HG03558 (cell line): ENCODE measurements at regions not wholly inside any gene's neighbourhood (a gene's known extent, or its start where the extent isn't known, plus 50 kb on each side); places are given as distances from the start of the nearest gene placed in this dataset.

ENCODE experiments used
- ATAC-seq: cut with Tn5 transposase; IDR thresholded peaks from one replicate; pipeline ENCODE4 v1.9.1; 2021; ENCODE audit warnings: moderate number of reproducible peaks; ENCODE audit not compliant: unreplicated experiment; ENCODE audit errors: extremely low read depth

DNA sequence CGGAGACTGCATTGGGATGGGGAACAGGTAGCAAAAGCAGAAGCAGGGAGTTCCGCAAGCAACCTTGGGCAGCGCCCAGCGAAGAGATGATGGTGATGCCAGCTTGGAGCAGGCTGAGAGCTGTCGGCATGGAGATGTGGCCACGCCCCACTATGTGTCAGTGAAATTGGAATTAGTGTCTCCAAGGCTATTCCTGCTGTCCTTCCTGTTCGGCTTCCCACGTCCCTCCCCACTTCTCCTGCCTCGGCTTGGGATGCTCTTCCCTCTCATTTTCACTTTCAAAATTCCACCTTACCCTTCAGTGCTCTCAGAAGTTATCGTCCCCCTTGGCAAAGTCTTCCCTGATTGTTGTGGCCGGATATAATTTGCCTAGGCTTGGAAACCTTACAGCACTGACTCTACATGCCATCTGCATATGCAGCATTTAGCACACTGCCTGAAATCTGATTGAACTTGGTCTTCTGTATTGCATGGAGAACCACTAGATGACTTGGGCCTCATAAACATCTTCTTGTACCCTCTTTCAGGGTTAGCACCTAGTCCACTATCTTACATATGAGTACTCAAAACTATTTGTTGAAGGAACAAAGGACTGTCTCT lies 270.7 kb upstream of the RUNX1 start:
- no peak for ATAC-seq

DNA sequence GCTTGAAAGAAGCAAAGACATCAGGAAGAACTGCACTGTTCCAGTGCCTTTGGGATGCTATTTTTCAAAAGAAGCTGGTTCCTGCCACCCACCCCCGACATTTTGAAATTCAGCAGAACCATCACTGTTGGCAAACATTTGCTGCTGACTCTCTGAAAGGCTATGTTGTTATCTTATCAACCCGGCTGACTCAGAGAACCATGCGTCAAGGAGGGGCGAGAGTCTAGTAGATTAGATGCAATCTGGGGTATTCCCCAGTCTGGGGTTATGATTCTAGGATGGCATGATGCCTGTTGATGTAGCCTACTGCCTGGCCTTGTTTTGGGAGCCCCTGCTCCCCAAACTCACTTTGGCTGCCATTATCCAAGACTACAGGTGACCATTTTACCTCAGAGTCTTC lies 267.8 kb upstream of the RUNX1 start:
- no peak for ATAC-seq

DNA sequence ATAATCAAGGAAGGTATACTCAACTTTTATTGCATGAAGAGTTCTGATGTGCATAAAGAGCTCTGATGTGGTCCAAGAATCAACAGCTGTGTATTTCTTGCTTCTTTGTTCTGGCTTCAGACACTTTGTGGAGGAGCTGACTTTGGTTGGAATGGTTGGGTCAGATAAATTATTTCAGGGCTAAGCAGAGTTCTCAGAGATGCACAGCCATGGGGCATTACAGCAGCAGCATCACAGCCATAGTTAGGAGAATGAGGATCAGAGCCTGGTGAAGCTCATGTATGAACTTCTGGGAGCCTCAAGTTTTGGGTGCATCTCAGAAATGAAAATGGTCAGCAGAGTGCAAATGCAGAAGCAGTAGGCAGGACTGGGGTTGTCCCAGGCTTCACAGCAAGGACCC lies 267.4 kb upstream of the RUNX1 start:
- no peak for ATAC-seq

DNA sequence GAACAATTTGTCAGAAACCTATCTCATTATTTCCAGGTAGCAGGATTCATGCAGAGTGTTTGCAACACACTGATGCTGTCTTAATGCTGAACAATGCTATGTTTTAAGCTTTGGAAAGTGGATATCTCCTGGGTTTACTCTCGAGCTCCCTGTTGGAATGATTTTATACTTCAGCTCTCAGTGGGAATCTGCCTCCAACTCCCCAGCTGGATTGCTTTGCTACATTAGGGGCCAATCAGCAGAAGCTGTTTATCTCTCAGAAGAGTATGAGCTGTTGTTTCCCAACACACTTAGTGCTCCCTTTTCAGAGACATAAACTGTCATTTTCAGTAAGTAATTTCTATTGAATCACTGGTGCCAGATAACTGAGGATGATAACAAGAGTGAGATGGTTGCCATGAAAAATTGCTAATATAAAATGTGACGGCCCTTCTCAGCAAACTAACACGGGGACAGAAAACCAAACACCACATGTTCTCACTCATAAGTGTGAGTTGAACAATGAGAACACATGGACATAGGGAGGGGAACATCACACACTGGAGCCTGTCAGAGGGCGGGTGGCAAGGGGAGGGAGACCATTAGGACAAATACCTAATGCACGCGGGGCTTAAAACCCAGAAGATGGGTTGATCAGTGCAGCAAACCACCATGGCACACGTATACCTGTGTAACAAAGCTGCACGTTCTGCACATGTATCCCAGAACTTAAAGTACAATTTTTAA lies 265.9 kb upstream of the RUNX1 start:
- no peak for ATAC-seq

DNA sequence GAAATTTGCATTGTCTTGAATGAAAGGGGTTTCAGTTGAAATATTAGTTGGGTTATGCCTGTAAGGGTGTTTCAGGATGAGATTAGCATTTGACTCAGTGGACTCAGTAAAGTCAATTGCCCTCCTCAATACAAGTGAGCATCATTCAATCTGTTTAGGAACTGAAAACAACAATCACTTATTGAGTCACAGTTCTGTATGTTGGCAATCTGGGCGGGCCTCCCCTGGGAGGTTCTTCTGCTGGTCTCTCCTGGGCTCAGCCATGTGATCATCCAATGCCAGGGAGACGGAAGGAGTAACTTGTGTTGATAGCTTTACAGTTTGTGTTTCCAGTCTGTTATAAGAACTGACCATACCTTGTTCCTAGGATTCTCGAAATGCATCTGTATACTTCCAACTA lies 262.9 kb upstream of the RUNX1 start:
- no peak for ATAC-seq

DNA sequence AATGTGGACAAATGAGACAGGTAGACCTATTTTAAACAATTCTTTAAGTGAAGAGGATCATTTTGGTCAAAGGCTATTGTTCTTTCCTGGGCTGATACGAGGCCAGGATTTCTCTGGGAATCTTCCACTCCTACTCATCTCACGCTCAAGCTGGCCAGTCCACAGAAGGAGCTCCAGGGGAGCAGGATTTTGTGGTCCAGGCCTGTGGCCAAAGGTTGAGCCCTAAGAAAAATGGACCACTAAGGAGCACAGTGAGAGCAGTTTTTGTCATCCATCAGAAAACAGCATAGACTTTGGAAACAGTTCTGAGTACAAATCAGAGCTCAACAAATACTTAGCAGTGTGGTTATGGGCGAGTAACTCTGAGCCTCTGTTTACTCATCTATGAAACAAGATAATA lies 260.2 kb upstream of the RUNX1 start:
- ATAC-seq, result no peak

DNA sequence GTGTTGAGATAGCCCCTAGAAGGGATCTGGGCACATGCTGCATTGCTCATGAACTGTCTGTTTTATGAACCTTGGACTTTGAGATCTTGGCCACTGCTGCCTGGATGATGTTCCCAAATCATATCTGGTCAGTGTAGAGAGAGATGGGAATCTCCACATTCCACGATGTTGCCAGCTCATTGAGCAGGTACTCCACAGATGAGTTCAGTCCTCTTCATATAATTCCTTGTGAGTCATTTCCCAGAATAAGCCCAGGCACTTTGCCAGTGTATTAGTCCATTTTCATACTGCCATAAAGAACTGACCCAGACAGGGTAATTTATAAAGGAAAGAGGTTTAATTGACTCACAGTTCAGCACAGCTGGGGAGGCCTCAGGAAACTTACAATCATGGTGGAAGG lies 254.0 kb upstream of the RUNX1 start:
- no peak for ATAC-seq

DNA sequence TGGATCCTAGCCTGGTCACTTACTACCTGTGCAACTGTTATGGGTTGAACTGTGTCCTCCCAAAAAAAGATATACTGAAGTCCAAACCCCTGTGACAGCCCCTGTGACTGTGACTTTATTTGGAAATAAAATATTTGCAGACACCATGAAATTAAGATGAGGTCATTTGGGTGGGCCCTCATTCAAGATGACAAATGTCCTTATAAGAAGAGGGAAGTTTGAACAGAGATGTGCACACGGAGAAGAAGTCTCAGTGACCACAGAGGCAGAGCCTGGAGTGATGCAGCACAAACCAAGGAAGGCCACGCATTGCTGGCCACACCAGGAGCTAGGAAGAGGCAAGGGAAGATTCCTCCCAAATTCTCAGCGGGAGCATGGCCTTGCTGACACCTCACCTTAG lies 249.7 kb upstream of the RUNX1 start:
- ATAC-seq, result no peak

DNA sequence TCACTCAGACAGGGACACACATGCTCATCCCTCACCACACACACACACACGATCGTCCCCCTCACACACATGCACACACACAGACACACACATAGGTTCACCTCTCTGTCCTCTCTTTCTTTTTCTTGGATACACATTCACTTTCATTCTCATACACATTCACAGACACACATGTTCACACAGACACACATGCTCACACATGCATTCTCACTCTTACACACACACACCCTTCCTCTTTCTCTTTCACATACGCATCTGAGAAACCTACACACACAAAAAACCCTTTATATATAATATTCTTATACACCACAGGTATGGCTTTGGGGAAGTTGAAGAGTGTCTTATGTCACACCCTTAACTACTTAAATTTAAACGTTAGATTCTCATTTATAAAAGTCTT lies 248.6 kb upstream of the RUNX1 start:
- no peak for ATAC-seq

DNA sequence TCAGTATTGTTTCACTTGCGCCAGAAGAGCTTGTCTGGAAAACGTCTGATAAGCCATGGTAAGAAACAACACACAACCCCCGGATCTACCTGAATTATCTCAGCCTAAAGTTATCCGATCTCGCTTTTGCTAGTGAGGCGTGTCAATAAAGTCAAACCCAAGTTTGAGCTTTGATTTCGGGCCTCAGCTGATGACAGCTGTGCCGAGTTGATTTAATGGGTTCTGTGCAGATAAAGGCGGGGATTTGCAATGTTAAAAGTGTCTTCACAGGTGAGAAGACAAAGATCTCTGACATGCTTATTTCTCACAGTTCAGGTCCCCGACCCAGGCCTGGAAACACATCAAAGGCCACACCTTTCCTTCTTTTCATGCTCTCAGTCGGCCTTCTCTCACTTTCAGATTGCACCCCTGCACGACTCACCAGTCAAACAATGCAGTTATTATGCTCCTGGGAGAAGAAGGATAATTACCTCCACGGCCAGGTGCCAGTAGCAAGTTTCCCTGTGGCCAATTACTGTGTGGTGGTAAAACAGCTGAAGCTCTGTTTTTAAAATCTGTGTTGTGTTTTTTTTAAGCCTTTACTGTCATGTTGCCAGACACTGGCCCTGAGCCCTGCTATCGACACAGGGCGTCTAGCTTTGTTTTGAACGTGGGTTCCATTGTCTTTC lies 245.3 kb upstream of the RUNX1 start:
- no peak for ATAC-seq

DNA sequence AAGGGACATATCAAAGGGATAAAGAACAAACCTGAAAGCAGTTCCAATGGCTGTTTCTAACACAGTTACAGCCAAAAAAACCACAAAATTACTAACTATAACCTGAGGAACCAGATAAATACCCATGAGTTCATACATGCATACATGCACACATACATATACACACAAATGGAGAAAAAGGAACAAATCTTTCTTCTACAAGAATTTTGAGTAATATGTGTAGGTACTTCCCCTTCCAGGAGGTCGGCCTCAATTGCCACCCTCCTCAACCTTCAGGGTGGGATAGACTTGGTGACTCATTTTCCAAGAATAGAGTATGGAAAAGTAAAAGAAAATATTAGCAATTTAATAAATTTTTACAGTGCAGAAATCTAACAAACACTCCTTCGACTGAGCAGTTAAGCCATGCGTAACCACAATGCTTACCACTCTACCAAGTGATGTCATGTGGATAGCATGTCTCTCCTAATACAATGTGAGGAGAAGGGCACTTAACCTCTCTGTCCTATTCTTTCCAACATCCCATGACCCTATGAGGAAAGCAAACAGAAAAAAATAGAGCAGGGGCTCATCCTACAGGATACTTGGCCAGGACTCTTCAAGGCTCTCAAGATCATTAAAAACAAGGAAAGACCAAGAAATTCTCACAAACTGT lies 243.0 kb upstream of the RUNX1 start:
- ATAC-seq, result no peak

DNA sequence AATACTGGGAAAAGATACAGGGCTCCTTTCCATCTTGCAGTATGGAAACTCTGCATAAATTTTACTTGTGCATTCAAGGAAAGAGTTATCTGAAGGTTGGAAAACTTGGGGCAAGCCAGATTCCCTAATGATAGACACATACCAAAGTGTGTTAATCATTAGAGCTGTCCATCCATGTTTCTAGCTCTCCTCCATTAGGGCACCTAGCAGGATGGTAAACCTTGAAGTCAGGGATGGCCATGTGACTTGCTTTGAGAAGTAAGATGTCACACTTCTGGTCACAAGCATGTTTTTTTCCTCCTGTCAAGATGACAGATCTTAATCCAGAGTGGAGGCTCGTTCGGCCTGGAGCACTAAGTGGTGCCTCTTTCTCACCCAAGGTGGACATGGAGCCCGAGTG lies 241.9 kb upstream of the RUNX1 start:
- no peak for ATAC-seq

DNA sequence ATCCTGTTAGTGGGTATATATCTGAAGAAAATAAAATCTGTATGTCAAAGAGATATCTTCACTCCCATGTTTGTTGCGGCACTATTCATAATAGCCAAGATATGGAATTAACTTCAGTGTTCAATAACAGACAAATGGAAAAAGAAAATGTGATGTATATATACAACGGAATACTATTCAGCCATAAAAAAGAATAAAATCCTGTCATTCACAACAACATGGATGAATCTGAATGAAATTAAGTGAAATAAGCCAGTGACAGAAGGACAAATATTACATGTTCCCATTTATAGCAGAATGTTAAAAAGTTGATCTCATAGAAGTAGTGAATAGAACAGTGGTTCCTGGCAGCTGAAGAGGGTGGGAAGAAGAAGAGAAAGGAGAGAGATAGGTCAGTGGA lies 239.1 kb upstream of the RUNX1 start:
- no peak for ATAC-seq

DNA sequence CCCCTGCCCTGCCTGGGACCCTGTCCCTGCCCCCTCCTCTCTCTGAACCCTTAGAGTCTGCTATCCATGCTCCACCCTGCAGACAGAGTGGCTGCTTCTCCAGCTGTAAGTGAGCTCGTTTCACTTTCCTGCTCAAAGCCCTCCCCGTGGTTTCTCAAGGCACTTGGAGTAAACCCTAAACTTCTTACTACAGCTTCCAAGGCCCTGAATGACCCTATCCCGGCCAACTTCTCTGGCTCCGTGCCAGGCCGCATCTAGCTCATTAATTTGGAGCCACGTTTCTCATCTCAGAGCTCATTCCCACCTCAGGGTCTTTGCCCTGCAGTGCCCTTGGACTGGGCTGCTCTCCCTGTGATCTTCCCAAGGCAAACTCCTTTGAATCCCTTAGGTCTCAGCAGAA lies 235.1 kb upstream of the RUNX1 start:
- ATAC-seq, result no peak

DNA sequence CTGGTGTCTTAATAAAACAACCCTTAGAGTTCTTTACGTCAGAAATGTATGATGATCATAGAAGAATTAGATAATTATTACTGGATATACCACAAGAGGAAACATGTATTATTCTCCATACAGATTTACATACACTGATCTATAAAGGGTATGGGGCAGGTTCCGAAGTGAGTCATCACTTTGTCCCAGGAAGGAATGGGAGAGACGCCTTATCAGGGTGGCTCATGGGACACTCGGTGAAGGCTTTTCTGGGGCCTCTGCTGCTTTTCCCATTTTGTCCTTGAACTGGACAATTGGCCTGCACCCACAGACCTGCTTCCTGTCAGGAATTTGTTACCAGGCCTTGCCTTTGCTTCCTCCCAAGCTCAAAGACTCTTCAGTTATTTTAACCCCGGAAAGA lies 233.8 kb upstream of the RUNX1 start:
- ATAC-seq, result no peak

DNA sequence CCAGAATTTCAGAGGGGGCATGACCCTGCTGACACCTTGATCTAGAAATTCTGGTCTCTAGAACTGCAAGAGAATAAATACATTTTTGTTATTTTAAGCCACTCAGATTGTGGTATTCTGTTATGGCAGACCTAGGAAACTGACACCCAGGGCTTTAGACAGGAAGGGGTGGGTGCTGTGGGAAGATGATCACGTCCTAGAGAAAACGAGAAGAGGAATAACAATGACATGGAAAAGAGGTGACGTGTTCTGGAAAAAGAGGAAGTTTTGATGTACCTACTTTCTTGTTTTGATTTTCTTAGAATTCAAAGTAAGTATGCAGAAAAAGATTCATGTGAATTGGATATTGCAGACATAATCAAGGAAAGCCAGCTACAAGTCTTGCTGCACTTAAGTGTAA lies 232.9 kb upstream of the RUNX1 start:
- ATAC-seq, result no peak

DNA sequence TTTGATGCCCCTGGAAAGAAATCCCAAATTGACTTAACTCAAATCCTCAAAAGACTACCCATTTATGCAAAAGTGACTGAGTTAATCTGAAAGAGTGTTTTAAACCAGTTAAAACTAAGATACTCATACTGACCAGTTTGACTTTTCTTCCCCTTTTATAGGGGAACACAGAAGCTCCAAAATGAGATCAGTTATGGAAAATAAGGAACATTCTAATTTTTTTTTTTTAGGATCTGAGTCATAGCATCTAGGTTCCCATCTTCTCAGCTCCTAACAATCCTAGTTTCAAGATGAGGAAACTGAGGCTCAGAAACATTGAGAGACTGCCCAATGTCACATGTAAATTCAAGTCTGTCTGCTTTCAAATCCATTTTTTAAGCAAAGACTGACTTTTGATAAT lies 231.1 kb upstream of the RUNX1 start:
- ATAC-seq, result no peak

DNA sequence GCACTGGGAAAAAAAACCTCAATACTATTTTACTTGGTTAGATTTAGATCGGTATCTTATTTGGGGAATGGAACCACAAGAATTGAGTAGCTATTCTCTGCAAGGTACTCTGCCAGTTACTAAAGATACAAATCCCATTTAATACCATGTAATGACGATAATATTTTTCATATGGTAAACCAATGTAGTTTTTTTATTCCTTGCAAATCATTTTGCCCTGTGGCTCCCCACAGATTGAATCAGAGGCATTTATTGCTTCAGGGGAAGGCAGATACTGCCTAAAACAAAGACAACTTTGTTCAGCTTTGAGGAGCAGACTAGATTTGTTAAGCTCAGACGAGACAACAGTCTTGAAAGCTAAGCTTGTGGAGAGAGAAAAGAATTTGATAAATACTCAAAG lies 226.7 kb upstream of the RUNX1 start:
- ATAC-seq, result no peak

DNA sequence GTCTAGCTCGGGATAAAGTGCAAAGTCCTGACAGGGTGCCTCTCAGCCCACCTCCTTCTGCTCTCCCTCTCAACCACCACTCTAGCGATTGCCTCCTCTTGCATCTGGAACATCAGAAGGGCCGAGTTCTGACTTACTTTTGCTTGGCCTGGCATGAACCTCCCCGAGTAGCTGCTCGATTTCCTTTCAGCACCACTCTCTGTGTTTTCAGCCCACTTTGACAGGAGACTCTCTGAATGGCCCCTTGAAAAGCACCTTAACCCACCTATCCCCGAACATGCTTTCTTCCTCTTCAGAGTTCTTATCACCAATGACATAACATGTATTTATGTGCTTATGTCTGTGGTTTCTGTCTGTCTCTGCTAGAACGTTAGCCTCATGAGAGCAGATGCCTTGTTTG lies 225.8 kb upstream of the RUNX1 start:
- no peak for ATAC-seq

DNA sequence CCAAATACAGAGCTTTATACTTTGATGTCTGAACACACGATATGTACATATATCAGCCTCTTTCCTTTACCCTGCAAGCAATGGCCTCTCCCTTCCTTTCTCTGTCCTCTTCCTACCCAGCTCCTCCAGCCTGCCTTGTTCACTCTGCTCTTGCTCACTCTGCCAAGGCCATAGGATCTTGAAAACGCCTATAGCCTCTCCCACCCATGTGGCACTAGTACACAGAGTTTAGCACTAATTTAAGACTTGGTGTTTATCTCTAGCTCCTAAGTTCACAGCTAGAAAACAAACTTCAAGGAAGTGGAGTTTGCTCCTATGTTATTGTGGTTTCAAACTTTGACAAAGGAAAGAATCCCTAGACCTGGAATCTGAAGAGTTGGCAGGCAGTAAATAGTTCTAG lies 225.0 kb upstream of the RUNX1 start:
- ATAC-seq, result no peak

DNA sequence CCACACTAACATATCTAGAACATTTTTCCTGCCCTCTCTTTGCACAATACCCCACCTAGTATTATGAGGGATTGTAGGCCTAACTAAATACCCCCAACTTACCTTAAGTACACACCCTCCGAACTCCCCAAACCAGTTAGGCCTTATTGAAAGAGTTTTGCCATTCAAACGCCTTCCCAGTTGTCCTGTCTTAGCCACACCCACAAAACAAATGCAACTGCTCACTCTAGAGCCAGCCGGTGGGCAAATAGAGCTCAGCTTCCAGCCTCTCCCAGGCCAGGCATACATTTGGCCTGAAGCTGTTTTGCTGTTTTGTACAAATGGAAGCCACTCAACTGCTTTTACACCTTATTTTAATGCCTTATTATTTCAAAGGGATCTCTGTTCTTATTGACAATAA lies 224.2 kb upstream of the RUNX1 start:
- ATAC-seq, result no peak
